HEK293 (cell line): ENCODE measurements at regions not wholly inside any gene's neighbourhood (a gene's known extent, or its start where the extent isn't known, plus 50 kb on each side); places are given as distances from the start of the nearest gene placed in this dataset.

Experiments
- GFI1B ChIP-seq: fragments of 450-650 bp; formaldehyde crosslinking; IDR thresholded peaks from 2 replicates; pipeline ENCODE4 v1.5.1; 2016; ENCODE audit warnings: missing biosample characterization, missing genetic modification characterization
- GLI2 ChIP-seq: fragments of 450-650 bp; formaldehyde crosslinking; IDR thresholded peaks from 2 replicates; pipeline ENCODE4; 2017; ENCODE audit warnings: missing biosample characterization, missing genetic modification characterization, low read depth, borderline replicate concordance
- HOXC10 ChIP-seq: sonication (generic); formaldehyde crosslinking; IDR thresholded peaks from 2 replicates; pipeline ENCODE4 v1.8.1; 2023; ENCODE audit warnings: mild to moderate bottlenecking, missing genetic modification reagents
- IKZF3 ChIP-seq: fragments of 450-650 bp; IDR thresholded peaks from 2 replicates; pipeline ENCODE4 v1.5.0; 2018; ENCODE audit warnings: missing biosample characterization, mild to moderate bottlenecking, missing genetic modification characterization, moderate library complexity
- MZF1 ChIP-seq: fragments of 450-650 bp; formaldehyde crosslinking; IDR thresholded peaks from 2 replicates; pipeline ENCODE4 v1.5.1; 2017; ENCODE audit warnings: missing biosample characterization, missing genetic modification characterization, borderline replicate concordance
- RBAK ChIP-seq: fragments of 450-650 bp; formaldehyde crosslinking; IDR thresholded peaks from 2 replicates; pipeline ENCODE4 v1.5.1; 2016; ENCODE audit warnings: missing biosample characterization, missing genetic modification characterization
- ZBTB1 ChIP-seq: fragments of 450-650 bp; formaldehyde crosslinking; IDR thresholded peaks from 2 replicates; pipeline ENCODE4 v1.5.1; 2016; ENCODE audit warnings: missing biosample characterization, missing genetic modification characterization
- ZBTB17 ChIP-seq: fragments of 450-650 bp; formaldehyde crosslinking; IDR thresholded peaks from 2 replicates; pipeline ENCODE4 v1.5.1; 2016; ENCODE audit warnings: missing biosample characterization, missing genetic modification characterization
- ZFP69B ChIP-seq: fragments of 450-650 bp; formaldehyde crosslinking; IDR thresholded peaks from 2 replicates; pipeline ENCODE4 v1.5.1; 2016; ENCODE audit warnings: missing biosample characterization, missing genetic modification characterization
- ZNF114 ChIP-seq: fragments of 450-650 bp; formaldehyde crosslinking; IDR thresholded peaks from 2 replicates; pipeline ENCODE4 v1.5.0; 2017; ENCODE audit warnings: missing biosample characterization, missing genetic modification characterization
- ZNF121 ChIP-seq: fragments of 450-650 bp; formaldehyde crosslinking; IDR thresholded peaks from 2 replicates; pipeline ENCODE4 v1.5.1; 2016; ENCODE audit warnings: missing biosample characterization, missing genetic modification characterization
- ZNF19 ChIP-seq: fragments of 450-650 bp; formaldehyde crosslinking; IDR thresholded peaks from 2 replicates; pipeline ENCODE4; 2016; ENCODE audit warnings: missing biosample characterization, missing genetic modification characterization, low read depth
- ZNF24 ChIP-seq: fragments of 450-650 bp; formaldehyde crosslinking; IDR thresholded peaks from 2 replicates; pipeline ENCODE4 v1.5.1; 2016; ENCODE audit warnings: missing biosample characterization, missing genetic modification characterization
- ZNF335 ChIP-seq: fragments of 450-650 bp; formaldehyde crosslinking; conservative IDR thresholded peaks from 2 replicates; pipeline ENCODE4 v1.5.1; 2016; ENCODE audit warnings: missing biosample characterization, missing genetic modification characterization
- ZNF362 ChIP-seq: fragments of 450-650 bp; formaldehyde crosslinking; IDR thresholded peaks from 2 replicates; pipeline ENCODE4 v1.5.1; 2016; ENCODE audit warnings: missing biosample characterization, missing genetic modification characterization
- ZNF37A ChIP-seq: fragments of 450-650 bp; IDR thresholded peaks from 2 replicates; pipeline ENCODE4 v1.5.1; 2018; ENCODE audit warnings: missing biosample characterization, missing genetic modification characterization
- ZNF530 ChIP-seq: fragments of 450-650 bp; formaldehyde crosslinking; IDR thresholded peaks from 2 replicates; pipeline ENCODE4 v1.5.1; 2016; ENCODE audit warnings: low read depth, missing biosample characterization, missing genetic modification characterization
- ZNF600 ChIP-seq: fragments of 450-650 bp; formaldehyde crosslinking; IDR thresholded peaks from 2 replicates; pipeline ENCODE4 v1.5.1; 2016; ENCODE audit warnings: missing biosample characterization, missing genetic modification characterization
- ZNF624 ChIP-seq: fragments of 450-650 bp; formaldehyde crosslinking; IDR thresholded peaks from 2 replicates; pipeline ENCODE4 v1.5.1; 2017; ENCODE audit warnings: missing biosample characterization, missing genetic modification characterization
- ZNF701 ChIP-seq: fragments of 450-650 bp; formaldehyde crosslinking; IDR thresholded peaks from 2 replicates; pipeline ENCODE4 v1.5.1; 2016; ENCODE audit warnings: missing biosample characterization, missing genetic modification characterization
- ZNF707 ChIP-seq: fragments of 450-650 bp; formaldehyde crosslinking; IDR thresholded peaks from 2 replicates; pipeline ENCODE4 v1.5.1; 2016; ENCODE audit warnings: missing biosample characterization, missing genetic modification characterization
- ZNF76 ChIP-seq: fragments of 450-650 bp; formaldehyde crosslinking; IDR thresholded peaks from 2 replicates; pipeline ENCODE4; 2016; ENCODE audit warnings: low read depth, missing biosample characterization, missing genetic modification characterization, borderline replicate concordance
- ZNF768 ChIP-seq: fragments of 450-650 bp; formaldehyde crosslinking; IDR thresholded peaks from 2 replicates; pipeline ENCODE4 v1.5.1; 2018; ENCODE audit warnings: missing biosample characterization, mild to moderate bottlenecking, missing genetic modification characterization
- TF ChIP-seq, protein P1 (sequence below): fragments of 450-650 bp; formaldehyde crosslinking; IDR thresholded peaks from 2 replicates; pipeline ENCODE4 v1.5.1; 2016; ENCODE audit warnings: missing biosample characterization, missing genetic modification characterization, borderline replicate concordance
- TF ChIP-seq, protein P2 (sequence below): fragments of 450-650 bp; formaldehyde crosslinking; IDR thresholded peaks from 2 replicates; pipeline ENCODE4 v1.5.1; 2016; ENCODE audit warnings: missing biosample characterization, missing genetic modification characterization
- TF ChIP-seq, protein P3 (sequence below): fragments of 450-650 bp; formaldehyde crosslinking; IDR thresholded peaks from 2 replicates; pipeline ENCODE4 v1.5.1; 2016; ENCODE audit warnings: missing biosample characterization, missing genetic modification characterization

DNA sequence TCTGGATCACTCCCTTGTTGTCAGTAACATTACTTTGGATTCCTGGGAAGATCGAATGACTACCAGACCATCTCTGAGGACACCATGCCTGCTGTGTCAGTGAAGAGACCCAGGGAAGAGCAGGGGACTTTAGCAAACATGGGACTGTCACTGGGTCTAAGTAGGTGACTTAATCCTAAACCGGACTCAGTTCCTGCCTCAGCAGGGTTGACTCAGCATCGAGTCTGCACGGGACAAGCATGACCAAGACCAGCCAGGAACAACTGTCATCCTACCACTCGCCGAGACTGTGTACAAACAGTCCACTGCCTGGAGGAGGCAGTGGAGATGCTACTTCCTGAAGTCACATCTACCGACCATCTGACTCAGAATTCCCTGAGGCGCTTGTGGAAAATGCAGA, 53.2 kb upstream of the RAB4A start (continued):
- TF ChIP-seq, protein P1, sequence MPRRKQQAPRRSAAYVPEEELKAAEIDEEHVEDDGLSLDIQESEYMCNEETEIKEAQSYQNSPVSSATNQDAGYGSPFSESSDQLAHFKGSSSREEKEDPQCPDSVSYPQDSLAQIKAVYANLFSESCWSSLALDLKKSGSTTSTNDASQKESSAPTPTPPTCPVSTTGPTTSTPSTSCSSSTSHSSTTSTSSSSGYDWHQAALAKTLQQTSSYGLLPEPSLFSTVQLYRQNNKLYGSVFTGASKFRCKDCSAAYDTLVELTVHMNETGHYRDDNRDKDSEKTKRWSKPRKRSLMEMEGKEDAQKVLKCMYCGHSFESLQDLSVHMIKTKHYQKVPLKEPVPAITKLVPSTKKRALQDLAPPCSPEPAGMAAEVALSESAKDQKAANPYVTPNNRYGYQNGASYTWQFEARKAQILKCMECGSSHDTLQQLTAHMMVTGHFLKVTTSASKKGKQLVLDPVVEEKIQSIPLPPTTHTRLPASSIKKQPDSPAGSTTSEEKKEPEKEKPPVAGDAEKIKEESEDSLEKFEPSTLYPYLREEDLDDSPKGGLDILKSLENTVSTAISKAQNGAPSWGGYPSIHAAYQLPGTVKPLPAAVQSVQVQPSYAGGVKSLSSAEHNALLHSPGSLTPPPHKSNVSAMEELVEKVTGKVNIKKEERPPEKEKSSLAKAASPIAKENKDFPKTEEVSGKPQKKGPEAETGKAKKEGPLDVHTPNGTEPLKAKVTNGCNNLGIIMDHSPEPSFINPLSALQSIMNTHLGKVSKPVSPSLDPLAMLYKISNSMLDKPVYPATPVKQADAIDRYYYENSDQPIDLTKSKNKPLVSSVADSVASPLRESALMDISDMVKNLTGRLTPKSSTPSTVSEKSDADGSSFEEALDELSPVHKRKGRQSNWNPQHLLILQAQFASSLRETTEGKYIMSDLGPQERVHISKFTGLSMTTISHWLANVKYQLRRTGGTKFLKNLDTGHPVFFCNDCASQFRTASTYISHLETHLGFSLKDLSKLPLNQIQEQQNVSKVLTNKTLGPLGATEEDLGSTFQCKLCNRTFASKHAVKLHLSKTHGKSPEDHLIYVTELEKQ (tag by site-specific recombination) = no peak
- TF ChIP-seq HOXC10 (CRISPR knock-in tag) (no peak), ZFP69B (tag by site-specific recombination) (peak; percentile 53; the same call in 1 of the 2 replicates), GFI1B (no peak), IKZF3 (tag by site-specific recombination) (peak; percentile 42; the same call in 1 of the 2 replicates), ZNF768 (tag by site-specific recombination) (no peak), ZNF24 (0 out of 2 replicates have a peak, but pooled peaks have one; percentile 55), MZF1 (tag by site-specific recombination) (no peak), ZNF701 (tag by site-specific recombination) (no peak), ZNF624 (no peak), ZBTB1 (tag by site-specific recombination) (no peak), ZNF707 (tag by site-specific recombination) (no peak), ZNF530 (tag by site-specific recombination) (no peak), ZNF335 (tag by site-specific recombination) (no peak), ZNF600 (tag by site-specific recombination) (peak; percentile 91; the same call in 1 of the 2 replicates), RBAK (tag by site-specific recombination) (no peak; the same call in 1 of the 2 replicates), GLI2 (tag by site-specific recombination) (no peak), ZNF37A (tag by site-specific recombination) (no peak), ZNF76 (tag by site-specific recombination) (no peak), ZNF19 (no peak), ZNF362 (no peak), ZBTB17 (tag by site-specific recombination) (peak; percentile 57), ZNF114 (tag by site-specific recombination) (no peak), ZNF121 (tag by site-specific recombination) (peak; percentile 29; the same call in 1 of the 2 replicates)
- TF ChIP-seq, protein P2, sequence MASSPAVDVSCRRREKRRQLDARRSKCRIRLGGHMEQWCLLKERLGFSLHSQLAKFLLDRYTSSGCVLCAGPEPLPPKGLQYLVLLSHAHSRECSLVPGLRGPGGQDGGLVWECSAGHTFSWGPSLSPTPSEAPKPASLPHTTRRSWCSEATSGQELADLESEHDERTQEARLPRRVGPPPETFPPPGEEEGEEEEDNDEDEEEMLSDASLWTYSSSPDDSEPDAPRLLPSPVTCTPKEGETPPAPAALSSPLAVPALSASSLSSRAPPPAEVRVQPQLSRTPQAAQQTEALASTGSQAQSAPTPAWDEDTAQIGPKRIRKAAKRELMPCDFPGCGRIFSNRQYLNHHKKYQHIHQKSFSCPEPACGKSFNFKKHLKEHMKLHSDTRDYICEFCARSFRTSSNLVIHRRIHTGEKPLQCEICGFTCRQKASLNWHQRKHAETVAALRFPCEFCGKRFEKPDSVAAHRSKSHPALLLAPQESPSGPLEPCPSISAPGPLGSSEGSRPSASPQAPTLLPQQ = no peak
- TF ChIP-seq, protein P3, sequence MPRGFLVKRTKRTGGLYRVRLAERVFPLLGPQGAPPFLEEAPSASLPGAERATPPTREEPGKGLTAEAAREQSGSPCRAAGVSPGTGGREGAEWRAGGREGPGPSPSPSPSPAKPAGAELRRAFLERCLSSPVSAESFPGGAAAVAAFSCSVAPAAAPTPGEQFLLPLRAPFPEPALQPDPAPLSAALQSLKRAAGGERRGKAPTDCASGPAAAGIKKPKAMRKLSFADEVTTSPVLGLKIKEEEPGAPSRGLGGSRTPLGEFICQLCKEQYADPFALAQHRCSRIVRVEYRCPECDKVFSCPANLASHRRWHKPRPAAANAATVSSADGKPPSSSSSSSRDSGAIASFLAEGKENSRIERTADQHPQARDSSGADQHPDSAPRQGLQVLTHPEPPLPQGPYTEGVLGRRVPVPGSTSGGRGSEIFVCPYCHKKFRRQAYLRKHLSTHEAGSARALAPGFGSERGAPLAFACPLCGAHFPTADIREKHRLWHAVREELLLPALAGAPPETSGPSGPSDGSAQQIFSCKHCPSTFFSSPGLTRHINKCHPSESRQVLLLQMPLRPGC (tag by site-specific recombination) = no peak
